GM18909 (cell line): ENCODE measurements at regions not wholly inside any gene's neighbourhood (a gene's known extent, or its start where the extent isn't known, plus 50 kb on each side); places are given as distances from the start of the nearest gene placed in this dataset.

Experiments
- ATAC-seq: cut with Tn5 transposase; IDR thresholded peaks from one replicate; pipeline ENCODE4 v1.9.1; 2021; ENCODE audit warnings: mild to moderate bottlenecking; ENCODE audit not compliant: unreplicated experiment, poor library complexity

DNA sequence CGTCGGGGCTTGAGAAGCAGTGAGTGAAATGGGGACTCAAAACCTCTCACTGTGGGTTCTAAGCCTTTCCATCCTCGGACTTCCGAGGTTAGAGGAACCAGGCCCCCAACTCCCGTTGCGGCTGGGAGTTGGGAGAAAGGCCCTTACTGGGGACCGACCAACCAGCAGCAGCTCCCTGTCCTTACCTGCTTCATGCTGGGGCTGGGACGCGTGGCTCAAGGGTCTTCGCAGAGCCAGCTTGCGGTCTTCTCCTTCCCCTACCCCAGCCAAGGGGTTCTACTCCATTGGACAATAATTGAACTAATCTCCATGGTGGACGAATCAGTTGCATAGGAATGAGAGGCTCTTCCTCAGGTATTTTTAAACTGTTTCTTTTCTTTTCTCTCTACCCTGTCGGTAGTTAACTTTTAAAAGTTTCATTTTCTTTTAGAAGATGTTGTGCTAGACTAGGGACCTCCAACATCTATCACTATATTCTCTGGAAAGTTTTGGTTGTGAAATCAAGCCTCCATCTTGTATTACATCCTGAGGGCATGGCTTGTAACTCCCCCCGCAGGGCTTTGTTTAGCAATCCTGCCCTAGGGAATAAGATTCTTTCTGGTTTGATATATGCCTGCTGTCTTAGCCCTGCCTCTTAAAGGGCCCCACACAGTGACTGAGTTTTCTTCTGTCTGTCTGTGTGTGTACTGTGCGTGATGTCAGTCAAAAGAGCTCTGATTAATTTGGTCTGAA is 1027.1 kb upstream of the PCDH9 start:
- ATAC-seq: no peak

DNA sequence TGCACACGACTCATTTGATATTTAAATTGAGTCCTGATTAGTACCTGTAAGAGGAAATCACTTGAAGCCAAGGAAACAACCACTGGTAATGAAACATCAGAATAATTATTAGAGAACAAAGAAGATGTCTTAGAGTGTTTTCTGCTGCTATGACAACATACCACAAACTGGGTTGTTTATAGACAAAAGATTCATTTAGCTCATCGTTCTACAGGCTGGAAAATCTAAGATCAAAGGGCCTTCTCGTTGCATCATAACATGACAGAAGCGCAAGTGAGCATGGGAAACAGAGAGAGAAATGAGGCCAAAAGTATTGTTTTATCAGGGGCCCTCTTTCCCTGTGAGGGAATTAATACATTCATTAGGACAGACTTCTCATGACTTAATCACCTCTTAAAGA is 1024.0 kb upstream of the PCDH9 start:
- ATAC-seq: no peak

DNA sequence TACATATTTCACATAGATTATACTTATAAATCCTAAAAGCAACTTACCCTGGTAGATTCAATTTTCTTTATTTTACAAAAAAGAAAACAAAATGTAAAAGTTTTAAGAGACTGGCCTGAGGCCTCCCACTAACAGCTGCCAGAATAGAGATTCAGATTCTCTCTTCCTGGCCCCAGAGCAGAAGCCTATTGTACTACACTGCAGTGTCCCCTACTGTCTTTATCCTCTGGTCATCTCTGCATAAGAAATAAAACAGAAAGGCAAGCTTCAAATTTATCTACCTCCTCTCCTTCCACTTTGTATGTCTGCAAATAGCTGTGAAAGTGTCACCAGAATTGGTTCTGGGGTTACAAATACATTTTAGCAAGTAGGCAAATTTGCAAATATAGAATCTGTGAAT is 1004.1 kb upstream of the PCDH9 start:
- no peak for ATAC-seq

DNA sequence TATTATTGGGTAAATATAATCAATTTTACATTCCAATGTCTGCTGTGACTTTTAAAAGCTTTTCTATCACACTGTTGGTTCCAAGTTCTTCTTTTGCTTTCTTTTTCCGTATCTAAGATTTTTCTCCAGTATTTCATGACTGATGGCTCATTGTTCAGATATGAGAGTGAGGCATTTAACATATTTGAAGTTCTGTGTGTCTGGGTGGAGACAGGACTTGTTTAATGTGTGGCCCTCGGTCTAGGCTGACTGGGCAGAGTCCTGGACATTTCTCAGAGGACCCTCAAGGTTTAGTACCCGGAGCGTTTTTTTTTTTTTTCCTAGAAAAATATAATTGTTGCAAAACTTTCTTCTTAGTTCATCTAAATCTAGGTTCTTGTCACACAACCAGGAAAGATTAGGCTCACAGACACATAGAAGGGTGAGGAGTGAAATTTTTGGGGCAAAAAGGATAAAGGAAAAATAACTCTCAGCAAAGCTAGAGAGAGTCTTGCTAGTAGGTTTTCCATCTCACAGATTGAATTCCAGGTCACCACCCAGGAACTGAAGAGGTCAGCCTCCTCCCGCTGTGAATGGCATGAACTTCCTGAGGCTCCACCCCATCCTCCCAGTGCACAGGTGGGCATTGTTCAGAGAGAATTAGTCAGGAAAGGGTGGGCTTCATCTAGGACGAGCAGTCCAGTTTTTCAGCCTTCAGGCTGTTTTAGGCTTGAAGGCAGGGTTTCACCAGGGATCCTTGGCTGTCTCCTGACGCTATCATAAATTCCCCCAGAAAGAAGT is 1002.4 kb upstream of the PCDH9 start:
- ATAC-seq: no peak

DNA sequence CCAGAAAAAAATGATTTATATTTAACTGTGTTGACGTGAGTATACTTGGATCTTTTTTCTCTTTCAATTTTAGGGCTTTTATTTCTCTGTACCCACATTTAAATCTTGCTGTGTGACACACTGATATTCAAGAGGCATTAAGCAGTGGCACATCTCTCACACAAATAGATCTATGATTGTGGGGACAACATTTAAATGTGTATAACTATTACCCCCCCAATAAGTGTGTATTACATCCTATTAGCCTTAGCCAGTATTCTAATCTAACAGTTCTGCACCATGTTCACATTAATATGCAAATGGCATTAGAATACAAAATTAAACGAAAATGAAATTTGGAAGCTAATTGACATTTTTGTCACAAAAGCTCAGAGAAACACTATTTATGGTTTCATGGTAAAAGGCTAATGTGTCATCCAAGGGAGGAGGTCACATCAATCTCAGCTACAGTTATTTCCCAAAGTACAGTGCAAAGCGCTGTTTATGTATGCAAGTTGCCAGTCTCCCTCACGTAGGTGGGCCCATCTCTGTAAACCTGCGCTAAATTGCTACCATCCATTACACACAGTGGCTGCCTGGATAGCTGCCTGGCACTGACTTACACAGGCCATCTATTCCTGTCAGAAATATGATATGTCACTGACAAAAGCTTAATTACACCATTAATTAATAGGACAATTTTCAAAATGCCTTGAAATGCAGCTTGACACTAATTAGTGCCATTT is 984.7 kb upstream of the PCDH9 start:
- no peak for ATAC-seq

DNA sequence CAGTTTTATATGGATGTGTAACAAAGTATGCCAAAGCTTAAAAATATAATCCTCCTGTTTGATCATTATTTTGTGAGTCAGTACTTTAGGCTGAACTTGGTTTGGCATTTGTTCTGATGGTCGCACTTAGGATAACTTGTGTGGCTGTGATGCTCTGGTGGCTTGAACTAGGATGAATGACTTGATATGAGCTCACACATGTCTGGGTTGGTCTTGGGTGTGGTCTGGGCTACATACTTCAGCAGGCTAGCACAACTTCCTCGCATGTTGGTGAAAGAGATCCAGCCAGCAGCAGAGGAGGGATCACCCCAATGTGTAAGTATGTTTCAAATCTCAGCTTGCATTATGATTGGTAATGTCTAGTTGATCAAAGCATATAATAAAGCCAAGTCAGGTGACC is 969.1 kb upstream of the PCDH9 start:
- no peak for ATAC-seq

DNA sequence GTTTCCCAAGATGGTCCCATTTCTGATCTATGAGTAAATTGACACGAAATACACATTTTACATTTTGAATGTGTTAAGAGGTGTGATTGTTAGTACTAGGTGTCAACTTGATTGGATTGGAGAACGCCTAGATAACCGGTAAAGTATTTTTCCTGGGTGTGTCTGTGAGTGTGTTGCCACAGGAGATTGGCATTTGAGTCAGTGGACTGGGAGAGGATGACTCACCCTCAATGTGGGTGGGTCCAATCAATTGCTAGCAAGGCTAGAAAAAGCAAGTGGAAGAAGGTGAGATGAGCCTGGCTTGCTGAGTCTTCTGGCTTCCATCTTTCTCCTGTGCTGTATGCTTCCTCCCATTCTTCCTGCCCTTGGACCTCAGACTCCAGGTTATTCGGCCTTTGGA is 960.7 kb upstream of the PCDH9 start:
- ATAC-seq: no peak

DNA sequence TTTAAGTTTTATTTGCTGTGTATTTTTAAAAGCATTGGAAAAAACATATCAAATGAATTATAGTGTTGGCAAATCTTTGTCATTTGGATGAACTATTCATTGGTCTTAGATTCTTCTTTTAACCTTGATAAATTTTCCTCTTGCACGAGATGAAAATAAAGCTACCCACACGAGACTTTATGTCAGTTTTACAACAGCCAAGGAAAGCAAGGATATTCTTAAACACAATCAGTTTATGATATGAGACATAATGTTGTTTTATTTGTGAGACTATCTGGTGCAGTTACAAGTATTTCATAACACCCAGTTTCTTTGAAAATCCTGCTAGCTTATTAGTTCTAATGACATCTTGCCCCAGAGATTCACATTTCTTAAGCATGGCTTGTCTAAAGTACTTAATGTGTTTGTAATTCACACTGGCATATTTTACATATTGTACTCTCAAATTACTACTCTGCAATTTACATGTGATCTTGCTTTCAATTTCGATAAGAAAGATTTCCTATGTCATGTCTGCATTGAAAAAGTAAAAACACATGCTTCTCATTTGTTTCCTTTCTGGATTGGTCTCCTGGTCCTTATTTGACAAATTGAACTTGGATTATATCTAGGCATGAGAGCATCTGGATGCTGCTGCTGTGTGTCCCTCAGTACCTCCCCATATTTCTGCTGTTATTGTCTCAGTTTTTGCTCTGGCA is 955.5 kb upstream of the PCDH9 start:
- no peak for ATAC-seq

DNA sequence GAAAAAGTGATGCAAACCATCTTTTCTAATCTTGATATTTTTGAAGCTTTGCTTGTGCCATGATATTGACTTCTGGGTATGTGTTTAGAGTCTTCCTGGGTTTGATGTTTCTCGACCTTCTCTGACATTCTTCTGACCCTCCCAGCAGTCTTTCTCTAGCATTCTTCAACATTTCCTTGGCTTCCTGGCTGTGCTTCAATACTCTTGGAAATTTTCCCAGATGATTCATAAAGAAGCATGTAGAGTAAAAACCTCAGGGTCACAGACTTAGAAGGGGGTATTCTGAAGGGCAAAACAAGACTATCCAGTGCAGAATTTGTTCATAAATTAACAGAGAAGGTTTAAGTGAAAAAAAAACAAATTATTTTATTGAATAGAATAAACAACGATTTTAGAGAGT is 946.3 kb upstream of the PCDH9 start:
- no peak for ATAC-seq

DNA sequence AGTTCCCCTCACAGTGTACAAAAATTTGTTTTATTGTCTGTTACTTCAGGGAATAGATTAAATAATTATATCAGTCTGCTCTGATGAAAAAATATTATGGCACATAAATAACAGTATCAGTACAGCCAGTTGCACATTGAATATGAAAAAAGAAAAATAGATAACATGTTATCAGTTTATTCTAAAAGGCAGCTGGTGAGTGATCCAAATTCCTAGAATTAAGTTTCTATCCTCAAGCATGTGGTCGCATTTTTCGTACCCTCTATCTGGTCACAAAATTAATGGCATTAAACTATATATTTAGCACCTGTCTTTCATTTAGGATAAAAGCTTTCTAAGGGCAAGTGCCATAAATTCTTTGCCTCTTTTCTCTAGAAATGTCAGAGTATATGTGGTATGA is 944.8 kb upstream of the PCDH9 start:
- no peak for ATAC-seq

DNA sequence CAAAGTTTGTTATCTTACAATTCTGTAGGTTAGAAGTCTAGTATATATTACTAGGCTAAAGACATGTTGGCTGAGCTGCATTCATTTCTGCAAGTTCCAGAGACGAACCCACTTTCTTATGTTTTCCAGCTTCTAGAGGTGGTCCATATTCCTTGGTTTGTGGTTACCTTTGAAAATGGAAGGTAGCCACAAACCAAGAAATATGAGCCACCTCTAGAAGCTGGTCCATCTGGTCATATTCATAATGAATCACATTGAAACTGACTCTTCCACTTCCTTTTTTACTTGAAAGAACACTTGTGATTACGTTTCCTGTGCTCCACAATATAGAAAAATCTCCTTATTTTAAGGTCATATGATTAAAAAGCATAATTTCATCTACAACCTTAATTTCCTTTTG is 943.0 kb upstream of the PCDH9 start:
- no peak for ATAC-seq

DNA sequence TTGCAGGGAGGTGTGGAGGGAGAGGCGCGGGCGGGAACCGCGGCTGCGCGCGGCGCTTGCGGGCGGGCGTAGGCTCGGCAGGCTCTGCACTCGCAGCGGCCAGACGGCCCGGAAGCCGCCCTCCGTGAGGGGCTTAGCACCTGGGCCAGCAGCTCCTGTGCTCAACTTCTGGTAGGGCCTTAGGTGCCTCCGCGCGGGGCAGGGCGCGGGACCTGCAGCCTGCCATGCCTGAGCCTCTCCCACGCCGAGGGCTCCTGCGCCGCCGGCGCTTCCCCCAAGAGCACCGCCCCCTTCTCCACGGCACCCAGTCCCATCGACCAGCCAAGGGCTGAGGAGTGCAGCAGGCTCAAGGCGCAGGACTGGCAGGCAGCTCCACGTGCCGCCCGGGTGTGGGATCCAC is 940.8 kb upstream of the PCDH9 start:
- ATAC-seq: no peak

DNA sequence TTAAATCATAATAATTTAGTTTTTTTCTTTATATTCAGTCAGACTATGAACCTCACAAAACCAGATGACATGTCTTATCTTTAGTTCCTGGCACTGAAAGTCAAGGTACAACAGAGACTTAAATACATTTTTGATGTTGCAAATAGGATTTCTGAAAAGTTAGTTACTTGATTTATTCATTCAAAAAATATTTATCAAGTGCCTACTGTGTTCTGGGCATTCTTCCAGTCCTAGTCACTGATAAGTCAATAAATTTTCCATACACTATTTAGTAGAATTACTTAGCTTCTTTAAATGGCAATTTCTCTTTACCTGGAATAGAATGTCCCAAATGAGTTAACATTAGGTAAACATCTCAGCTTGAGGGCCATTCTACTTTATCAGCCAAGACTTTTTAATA is 938.3 kb upstream of the PCDH9 start:
- no peak for ATAC-seq

DNA sequence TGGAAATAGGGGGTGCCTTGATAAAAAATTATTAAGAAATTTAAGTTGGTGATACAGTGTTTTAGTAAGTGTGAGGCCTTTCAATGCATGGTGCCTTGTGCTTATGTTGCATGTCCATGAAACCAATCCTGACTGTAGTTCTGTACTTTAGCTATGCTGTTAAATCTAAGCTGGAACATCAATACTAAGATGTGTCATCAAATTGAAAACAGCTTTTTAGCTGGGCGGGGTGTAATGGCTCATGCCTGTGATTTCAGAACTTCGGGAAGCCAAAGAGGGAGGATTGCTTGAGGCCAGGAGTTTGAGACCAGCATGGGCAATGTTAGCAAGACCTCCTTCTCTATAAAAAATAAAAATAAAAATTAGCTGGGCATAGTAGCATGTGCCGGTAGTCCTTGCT is 930.3 kb upstream of the PCDH9 start:
- no peak for ATAC-seq

DNA sequence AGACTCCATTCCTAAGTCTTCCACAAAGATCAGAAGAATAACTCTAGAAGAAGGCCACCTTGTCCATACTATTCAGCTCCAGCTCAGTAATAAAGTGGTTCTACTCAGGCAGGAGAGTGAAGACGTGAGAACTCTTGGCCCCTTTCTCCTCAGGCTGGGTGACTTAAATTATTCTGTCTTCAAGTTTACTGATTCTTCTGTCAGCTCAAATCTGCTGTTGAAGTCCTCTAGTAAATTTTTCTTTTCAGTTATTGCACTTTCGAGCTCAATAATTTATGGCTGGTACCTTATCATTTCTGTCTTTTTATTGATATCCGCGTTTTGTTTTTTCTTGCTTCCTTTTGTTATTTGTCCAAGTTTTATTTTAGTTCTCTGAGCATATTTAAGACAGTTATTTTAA is 922.3 kb upstream of the PCDH9 start:
- ATAC-seq: no peak

DNA sequence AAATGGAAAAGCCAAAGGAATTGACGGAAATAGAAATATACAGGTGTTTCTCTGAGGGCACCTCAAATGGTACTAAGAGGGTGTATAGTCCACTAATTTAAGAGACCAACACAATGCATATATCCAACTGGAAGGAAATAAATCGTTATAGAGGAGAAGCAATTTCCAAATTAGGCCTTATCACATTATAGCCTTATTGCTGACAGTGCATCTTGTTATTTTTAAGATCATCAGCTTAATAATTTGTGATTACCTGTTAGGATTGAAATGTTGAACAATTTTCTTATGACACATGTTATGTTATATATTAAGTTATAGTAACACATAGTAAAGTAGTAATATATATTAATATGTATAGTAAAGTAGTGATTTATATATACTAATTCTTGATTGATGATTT is 915.7 kb upstream of the PCDH9 start:
- no peak for ATAC-seq

DNA sequence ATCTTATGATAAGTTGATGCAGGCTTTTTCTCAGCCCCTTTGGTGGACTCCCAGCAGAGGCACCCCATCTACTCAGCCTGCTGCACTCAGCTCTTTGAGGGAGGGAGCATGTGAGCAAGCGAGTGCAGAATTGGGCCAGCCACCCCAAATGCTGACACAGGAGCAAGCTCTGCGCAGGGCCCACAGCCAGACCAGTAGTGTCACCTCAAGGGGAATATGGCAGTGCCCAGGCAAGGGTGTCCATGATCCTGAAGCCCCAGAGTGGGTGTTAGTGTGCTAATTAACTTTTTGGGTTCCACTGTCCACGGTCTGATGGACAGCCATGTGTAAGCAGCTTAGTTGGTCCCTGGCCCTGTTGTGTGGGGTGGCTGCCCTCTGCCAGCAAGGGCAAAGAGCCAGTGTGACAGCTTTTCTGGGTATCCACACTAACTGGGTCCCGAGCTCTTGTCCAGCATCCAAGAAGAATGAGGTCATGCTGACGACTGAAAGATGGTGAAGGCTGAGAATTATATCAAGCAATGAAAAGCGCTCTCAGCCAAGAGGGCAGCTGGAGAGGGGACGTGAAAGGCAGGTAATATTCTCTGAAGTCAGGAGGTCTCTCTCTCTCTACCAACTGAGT is 898.3 kb upstream of the PCDH9 start:
- ATAC-seq: no peak

DNA sequence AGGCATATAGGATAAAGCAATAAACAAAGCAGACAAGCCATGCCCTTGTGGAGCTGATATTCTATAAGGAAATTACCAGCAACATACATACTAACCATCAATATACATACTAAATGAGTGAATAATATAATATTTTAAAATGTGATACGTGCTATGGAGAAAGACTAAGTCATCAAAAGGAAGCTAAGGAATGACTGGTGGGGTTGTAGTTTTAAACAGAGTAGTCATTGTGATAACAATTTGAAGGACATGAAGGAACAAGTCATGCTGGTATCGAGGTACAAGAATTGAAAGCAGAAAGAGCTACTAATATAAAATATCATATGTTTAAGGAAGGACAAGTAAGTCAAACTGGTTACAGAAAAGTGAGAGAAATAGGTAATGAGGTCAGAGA is 894.9 kb upstream of the PCDH9 start:
- no peak for ATAC-seq

DNA sequence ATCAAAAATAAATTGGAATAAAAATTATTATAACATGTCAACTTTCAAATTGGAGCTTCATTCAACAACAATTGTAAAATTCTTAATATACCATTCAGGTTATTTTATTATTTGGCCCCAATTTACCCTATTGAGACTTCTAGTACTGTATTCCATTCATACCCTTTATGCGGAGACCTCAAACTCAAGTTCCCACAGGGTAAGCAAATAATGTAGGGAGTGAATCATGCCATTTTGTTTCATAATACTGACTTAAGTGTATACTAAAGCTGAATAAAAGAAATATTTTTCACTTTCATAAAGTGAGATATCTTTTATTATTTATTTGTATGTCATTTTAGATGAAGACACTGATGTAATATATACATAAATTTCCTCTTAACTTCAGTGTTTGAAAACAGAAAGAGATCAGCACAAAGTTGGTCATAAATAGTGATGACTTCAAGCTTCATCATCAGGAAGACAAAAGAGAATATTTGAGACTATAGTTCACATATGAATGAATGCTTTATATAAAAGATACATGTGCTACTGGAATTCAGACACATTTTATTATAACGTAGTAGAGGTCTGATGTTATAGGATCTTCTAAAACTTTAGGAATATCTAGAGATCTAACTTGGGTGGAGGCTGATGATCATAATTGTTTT is 894.4 kb upstream of the PCDH9 start:
- ATAC-seq: no peak

DNA sequence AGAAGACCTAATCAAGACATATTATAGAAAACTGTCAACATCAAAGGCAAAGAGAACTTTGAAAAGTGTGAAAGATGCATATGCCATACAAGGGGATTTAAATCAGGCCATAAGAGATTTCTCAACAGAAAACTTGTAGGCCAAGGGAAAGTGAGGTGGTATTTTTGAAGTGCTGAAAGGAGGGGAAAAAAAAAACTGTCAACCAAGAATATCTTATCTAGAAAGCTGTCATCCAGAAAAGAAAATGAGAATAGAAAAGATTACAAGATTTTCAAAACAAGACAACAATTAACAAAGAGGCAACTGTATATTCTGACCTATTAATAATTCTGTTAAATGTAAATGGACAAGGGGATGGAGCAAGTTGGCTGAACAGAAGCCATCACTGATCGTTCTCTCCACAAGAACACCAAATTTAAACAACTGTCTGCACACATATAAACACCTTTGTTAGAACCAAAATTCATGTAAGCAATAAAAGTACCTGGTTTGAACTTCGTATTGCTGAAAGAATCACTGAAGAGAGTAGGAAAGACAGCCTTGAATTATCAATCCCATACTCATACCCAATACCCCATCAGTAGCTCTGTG is 880.1 kb upstream of the PCDH9 start:
- ATAC-seq: no peak
